ENCODE measurements at regions not wholly inside any gene's neighbourhood (a gene's known extent, or its start where the extent isn't known, plus 50 kb on each side); places are given as distances from the start of the nearest gene placed in this dataset.

GRCh38 chr1:102100666-102101065 lies 103.9 kb upstream of the OLFM3 start:
- Histone ChIP-seq H2BK120ac (ENCODE audit: low read depth, low read length, poor library complexity, severe bottlenecking) (no peak overlapping the region), H3K56ac (ENCODE audit: insufficient read length, low read depth, low read length) (no peak overlapping the region), H4K20me1 (ENCODE audit: control insufficient read depth, insufficient read depth, insufficient read length) (no peaks in the 10 kb centered on the region), H3K27me3 (ENCODE audit: insufficient read depth, low read length) (no peaks in the 10 kb centered on the region), H3K23ac (ENCODE audit: insufficient read length, low read depth, low read length) (no peak overlapping the region), H2AK5ac (ENCODE audit: insufficient read length, low read length) (no peak overlapping the region), H4K91ac (ENCODE audit: insufficient read length, low read depth, low read length) (no peak overlapping the region), H3K27ac (ENCODE audit: insufficient read length, low read depth, low read length) (no peak overlapping the region), H3K9ac (ENCODE audit: extremely low read depth, insufficient read length, low read length) (no peak overlapping the region), H2BK20ac (ENCODE audit: low read depth, low read length, poor library complexity, severe bottlenecking) (no peak overlapping the region), H3K79me2 (ENCODE audit: insufficient read depth, low read length) (no peaks in the 10 kb centered on the region), H3K18ac (ENCODE audit: insufficient read length, low read depth, low read length) (no peak overlapping the region), H2BK15ac (ENCODE audit: low read depth, low read length) (no peak overlapping the region), H3K4ac (ENCODE audit: low read depth, low read length) (no peak overlapping the region), H3K23me2 (ENCODE audit: insufficient read length, low read depth, low read length, poor library complexity, severe bottlenecking) (no peaks in the 10 kb centered on the region), H2BK5ac (ENCODE audit: insufficient read length, low read length) (no peak overlapping the region), H4K5ac (ENCODE audit: insufficient read length, low read depth, low read length) (no peak overlapping the region), H3K4me1 (ENCODE audit: insufficient read depth, low read length) (peaks cover 5% of the 10 kb centered on the region; the same call in 1 of the 2 replicates), H3K79me1 (ENCODE audit: insufficient read depth, low read depth, low read length, poor library complexity, severe bottlenecking) (no peaks in the 10 kb centered on the region), H4K8ac (replicated peaks; ENCODE audit: insufficient read length, low read depth, low read length) (no peak overlapping the region), H3T11ph (ENCODE audit: low read length) (no peak overlapping the region), H2AFZ (ENCODE audit: low read length) (no peak overlapping the region), H2BK12ac (ENCODE audit: insufficient read length, low read depth, low read length) (no peak overlapping the region), H3K4me2 (ENCODE audit: insufficient read depth, insufficient read length, low read length) (no peak overlapping the region), H3K9me3 (ENCODE audit: control insufficient read depth, low read depth, low read length) (no peaks in the 10 kb centered on the region), H3K14ac (ENCODE audit: insufficient read depth, low read length) (no peak overlapping the region)
- TF ChIP-seq, protein P1, sequence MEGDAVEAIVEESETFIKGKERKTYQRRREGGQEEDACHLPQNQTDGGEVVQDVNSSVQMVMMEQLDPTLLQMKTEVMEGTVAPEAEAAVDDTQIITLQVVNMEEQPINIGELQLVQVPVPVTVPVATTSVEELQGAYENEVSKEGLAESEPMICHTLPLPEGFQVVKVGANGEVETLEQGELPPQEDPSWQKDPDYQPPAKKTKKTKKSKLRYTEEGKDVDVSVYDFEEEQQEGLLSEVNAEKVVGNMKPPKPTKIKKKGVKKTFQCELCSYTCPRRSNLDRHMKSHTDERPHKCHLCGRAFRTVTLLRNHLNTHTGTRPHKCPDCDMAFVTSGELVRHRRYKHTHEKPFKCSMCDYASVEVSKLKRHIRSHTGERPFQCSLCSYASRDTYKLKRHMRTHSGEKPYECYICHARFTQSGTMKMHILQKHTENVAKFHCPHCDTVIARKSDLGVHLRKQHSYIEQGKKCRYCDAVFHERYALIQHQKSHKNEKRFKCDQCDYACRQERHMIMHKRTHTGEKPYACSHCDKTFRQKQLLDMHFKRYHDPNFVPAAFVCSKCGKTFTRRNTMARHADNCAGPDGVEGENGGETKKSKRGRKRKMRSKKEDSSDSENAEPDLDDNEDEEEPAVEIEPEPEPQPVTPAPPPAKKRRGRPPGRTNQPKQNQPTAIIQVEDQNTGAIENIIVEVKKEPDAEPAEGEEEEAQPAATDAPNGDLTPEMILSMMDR (conservative IDR thresholded peaks at IDR 0.05) = no peak
- DNase-seq = no peak
- Mint-ChIP-seq H3K36me3 (ENCODE audit: insufficient read depth in 1 of 3, low read depth in 3 of 3) (peaks cover 0 to 14% (median 2%) of the 10 kb centered on the region in 3 experiments; a peak in 3 of 7 replicates), H3K4me1 (peaks cover 31 to 33% of the 10 kb centered on the region in 2 experiments), H3K27ac (peak overlapping the region in 1 of 3 experiments; percentile 55; a peak in 1 of 7 replicates), H3K9me3 (peaks cover 0 to 3% of the 10 kb centered on the region in 2 experiments; a peak in 2 of 5 replicates), H3K27me3 (ENCODE audit: low read depth) (no peaks in the 10 kb centered on the region), H3K4me3 (no peak overlapping the region)
